OCI-LY3 (cell line): ENCODE measurements at regions not wholly inside any gene's neighbourhood (a gene's known extent, or its start where the extent isn't known, plus 50 kb on each side); places are given as distances from the start of the nearest gene placed in this dataset.

Source experiments
- CTCF ChIP-seq: fragments of 200-600, 300-600 bp; sonication (generic); IDR thresholded peaks from 2 replicates; pipeline ENCODE4 v1.5.1; 2014; ENCODE audit warnings: antibody characterized with exemption, low read length, low read depth
- EZH2phosphoT487 ChIP-seq: fragments of 200-600 bp; shearing (Covaris generic); IDR thresholded peaks from 2 replicates; pipeline ENCODE4 v1.6.1; 2018; ENCODE audit warnings: antibody characterized with exemption, mixed run types, low read depth

- no peak for TF ChIP-seq CTCF
- no peak for TF ChIP-seq EZH2phosphoT487
Measured at GRCh38 chr1:71264039-71264438, 183.2 kb upstream of the ZRANB2 start.
